HG02870 (cell line): ENCODE measurements at regions not wholly inside any gene's neighbourhood (a gene's known extent, or its start where the extent isn't known, plus 50 kb on each side); places are given as distances from the start of the nearest gene placed in this dataset.
"Not testable (repeated sequence)": the region's sequence is repeated elsewhere in the genome, so short reads cannot be mapped to it uniquely, and the experiment has no call there.

ENCODE experiments used
- ATAC-seq: cut with Tn5 transposase; IDR thresholded peaks from one replicate; pipeline ENCODE4 v1.9.1; 2021; ENCODE audit warnings: mild to moderate bottlenecking, moderate library complexity; ENCODE audit not compliant: unreplicated experiment

- no peak for ATAC-seq
These were observed 130.9 kb downstream of the TES start for GRCh38 chr7:116340943-116341907.

DNA sequence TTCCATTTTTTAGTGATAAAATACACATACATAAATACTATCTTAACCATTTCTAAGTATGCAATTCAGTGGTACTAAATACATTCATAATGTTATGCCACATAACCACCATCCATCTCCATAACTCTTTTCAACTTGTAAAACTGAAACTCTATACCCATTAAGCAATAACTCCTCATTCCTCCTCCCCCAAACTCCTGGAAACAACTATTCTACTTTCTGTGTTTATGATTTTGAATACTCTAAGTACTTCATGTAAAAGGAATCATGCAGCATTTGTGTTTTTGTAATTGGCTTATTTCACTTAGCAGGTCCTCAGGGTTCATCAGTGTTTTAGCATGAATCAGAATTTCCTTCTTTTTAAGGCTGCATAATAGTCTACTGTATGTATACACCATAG is 131.8 kb downstream of the TES start:
- no peak for ATAC-seq

DNA sequence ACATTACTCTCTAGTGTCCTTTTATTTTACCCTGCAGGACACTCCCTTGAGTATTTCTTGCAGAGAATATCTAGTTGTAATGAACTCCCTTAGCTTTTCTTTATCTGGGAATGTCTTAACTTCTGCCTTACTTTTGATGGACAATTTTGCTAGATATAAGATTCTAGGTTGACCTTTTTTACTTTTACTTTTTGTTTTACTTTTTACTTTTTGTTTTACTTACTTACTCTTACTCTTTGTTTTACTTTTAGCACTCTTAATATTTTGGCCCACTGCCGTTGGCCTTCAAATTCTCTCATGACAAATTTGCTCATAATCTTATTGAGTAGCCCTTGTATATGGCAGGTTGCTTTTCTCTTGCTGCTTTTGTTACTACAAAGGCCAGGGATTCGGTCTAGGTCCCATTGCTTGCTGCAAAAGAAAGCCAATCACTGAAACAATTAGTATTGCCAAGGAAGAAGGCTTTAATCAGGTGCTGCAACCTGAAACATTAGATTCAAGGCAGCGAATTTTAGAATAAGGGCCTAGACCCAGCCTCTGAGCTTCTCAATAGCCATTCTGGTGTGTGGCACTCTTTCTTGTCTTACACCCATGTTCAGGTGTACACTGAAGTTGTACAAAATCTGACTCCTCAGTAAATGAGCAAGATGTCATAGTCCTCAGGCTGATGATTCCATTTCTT is 137.0 kb downstream of the TES start:
- ATAC-seq = no peak

DNA sequence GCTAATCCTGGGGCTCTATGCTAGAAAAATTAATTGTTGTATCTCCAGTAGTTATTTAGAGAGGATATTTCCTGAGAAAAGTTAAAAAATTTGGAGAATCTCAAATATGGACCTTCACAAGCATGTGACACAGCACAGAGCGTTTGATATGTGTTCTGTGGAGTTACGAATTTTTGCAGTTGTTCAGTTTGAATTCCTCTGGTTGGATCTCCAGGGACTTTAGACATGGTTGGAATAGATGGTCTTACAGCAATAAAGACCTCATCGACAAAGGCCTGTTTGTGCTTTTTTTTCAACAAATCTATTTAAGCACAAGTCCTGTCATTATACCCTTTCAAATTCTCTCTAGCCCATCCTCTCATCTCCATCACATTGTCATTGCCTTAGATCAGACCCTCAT is 138.0 kb downstream of the TES start:
- no peak for ATAC-seq

- ATAC-seq = no peak
These were observed 141.6 kb downstream of the TES start for GRCh38 chr7:116351966-116352365.

- no peak for ATAC-seq
These were observed 143.3 kb downstream of the TES start for GRCh38 chr7:116353647-116354046.

GRCh38 chr7:116354171-116354545 is 143.8 kb downstream of the TES start:
- ATAC-seq = no peak

- no peak for ATAC-seq
These were observed 144.4 kb downstream of the TES start for GRCh38 chr7:116354546-116355423.

DNA sequence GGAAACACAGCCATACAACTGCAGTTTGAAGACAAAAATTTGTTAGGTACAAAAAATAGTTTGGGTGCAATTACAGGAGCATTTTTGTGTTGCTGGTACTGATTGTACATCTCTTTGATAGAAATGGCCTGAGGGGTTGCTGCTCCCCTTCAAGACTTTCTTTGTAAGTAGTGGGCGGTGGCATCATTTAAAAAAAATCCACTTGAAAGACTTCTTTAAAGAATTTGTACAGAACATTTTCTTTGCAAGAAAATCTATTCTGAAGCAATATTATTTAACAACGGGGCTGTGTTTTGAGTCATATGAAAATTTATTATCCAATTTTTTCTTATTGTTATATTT is 144.1 kb upstream of the CAV2 start:
- ATAC-seq = no peak

- ATAC-seq = no peak
These were observed 143.1 kb upstream of the CAV2 start for GRCh38 chr7:116356333-116356965.

GRCh38 chr7:116356979-116357378 is 142.6 kb upstream of the CAV2 start:
- no peak for ATAC-seq

GRCh38 chr7:116357781-116358670 is 141.5 kb upstream of the CAV2 start:
- ATAC-seq = no peak

DNA sequence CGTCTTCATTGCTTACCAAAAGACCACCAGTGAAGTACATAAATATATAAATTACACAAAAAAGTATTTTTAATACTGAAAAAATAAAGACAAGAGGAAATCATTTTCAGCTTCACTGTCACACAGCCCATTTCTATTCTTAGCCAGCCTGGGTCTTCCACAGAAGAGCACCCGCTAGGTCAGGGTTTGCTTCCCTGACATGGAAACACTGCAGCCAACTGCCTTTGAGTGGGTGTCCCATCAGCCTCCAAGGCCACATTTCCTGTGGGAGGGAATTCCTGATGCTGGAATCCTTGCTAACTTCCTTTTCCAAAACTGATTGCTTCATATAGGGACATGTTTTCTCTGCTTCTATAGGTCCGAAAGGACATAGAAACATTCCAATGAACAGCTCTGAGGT is 137.8 kb upstream of the CAV2 start:
- ATAC-seq = no peak

DNA sequence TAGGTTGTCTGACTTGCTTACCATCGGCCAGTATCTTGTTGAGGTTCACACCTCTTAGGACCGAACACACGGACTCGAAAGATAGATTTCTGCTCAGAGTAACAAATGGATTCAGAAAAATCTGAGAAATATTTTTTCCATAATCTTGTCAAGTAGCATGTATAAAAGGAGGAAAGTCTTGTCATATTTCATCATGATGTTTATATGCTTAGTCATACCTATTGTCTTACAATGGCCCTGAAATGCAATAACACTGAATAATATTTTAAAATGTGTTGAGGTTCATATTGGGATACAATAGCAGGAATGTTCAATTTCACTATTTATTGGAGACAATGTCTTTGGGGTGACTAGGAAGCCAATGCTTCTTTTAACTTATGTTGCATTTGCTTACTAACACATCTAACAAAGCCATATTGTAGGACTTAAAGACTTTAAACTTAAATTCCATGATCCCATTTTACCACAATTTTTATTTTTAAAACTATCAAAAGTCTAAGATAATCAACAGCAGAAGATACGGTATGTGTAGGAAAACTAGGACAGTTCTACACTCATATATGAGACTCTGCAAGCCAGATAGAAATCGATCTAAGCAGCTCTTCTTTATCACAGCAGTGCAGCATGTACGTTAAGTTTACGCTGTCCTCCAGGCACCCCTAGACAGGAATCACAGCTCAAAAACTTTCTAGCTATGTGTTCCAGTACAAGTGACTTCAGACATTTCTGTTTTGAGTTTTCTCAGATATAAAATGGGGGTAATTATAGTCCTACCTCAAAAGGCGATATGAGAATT is 135.7 kb upstream of the CAV2 start:
- no peak for ATAC-seq

DNA sequence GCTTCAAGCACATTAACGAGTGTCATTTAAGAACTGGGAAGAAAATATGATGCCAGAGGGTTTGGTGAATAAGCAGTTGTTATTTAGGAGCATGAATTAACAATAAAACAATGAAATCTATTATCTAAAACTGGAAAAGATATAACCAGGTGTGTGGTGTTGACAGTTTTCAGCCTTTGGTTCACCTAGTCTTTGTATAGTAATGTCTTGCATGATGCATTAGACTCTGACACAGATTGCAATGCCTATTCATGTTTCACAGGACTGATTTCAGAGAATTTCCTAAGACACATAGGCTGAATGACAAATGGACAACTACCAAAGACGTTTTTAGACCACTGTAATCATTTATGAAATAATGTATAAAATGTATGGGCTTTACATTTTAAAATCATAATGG is 135.1 kb upstream of the CAV2 start:
- no peak for ATAC-seq

DNA sequence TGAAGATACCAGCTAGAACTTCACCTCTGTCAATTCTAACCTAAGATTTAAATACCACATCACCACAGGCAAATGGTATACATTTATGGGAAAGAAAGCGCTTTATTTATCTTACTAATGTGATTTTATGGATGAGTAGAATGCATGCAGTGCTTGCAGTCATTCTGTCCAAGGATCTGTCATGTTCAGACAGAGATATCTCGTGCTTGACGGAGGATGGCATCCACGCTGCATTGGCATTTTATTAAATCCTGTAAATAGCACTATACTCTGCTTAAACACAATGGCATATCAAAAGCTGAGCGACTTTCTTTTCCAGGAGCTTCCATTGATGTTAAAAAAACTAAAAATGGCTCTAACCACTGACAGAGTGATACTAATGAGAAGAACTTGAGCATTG is 133.7 kb upstream of the CAV2 start:
- no peak for ATAC-seq

GRCh38 chr7:116367171-116367813 is 132.2 kb upstream of the CAV2 start:
- ATAC-seq = no peak

DNA sequence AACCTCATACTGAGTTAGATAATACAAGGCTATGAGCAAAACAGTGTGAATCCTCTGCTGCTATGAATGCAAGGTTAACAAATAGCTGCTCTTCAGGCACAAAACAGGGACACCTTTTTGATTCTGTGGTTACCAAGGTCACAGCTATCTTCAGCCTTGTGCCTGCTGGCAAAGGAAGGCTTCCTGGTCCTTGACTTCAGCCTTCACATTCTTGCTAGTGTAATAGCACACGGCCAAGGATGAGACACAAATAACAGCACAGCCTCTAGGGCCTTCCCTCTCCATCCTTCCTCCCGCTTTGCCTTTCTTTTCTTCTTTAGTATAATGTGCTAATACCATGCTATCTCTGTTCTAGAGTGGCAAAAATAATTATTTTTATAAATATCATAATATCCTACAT is 130.6 kb upstream of the CAV2 start:
- ATAC-seq = no peak

- ATAC-seq = not testable (repeated sequence)
These were observed 128.0 kb upstream of the CAV2 start for GRCh38 chr7:116371536-116371935.
